ENCODE measurements at regions not wholly inside any gene's neighbourhood (a gene's known extent, or its start where the extent isn't known, plus 50 kb on each side); places are given as distances from the start of the nearest gene placed in this dataset.

GRCh38 chr20:39911497-39911896 lies 777.5 kb downstream of the MAFB start:
- Histone ChIP-seq H3K9me3 (replicated peaks; ENCODE audit: control insufficient read depth, insufficient read depth, low read length) (no peaks in the 10 kb centered on the region), H3K4me2 (ENCODE audit: insufficient read depth, low read length) (no peak overlapping the region), H3K4me1 (ENCODE audit: control insufficient read depth, extremely low read depth, insufficient read depth, low read length) (no peaks in the 10 kb centered on the region), H3K79me2 (ENCODE audit: control insufficient read depth, insufficient read depth, low read length) (no peaks in the 10 kb centered on the region), H3K27me3 (ENCODE audit: control insufficient read depth in 2 of 2, insufficient read depth in 2 of 2, low read length in 2 of 2) (no peaks in the 10 kb centered on the region), H4K20me1 (replicated peaks; ENCODE audit: control insufficient read depth, extremely low read depth, insufficient read depth, low read length) (no peaks in the 10 kb centered on the region), H3K27ac (ENCODE audit: insufficient read depth, low read depth, low read length) (no peak overlapping the region), H2AFZ (ENCODE audit: low read depth, low read length) (no peak overlapping the region), H3K4me3 (replicated peaks in 1 of 3; ENCODE audit: insufficient read depth in 1 of 3, low read depth in 1 of 3, low read length in 3 of 3) (no peak overlapping the region), H3K9me1 (replicated peaks; ENCODE audit: control insufficient read depth, extremely low read depth, insufficient read depth, low read length) (no peaks in the 10 kb centered on the region), H3K9ac (replicated peaks; ENCODE audit: extremely low read depth, insufficient read depth, low read length) (no peak overlapping the region), H3K36me3 (ENCODE audit: control insufficient read depth in 2 of 2, extremely low read depth in 1 of 2, insufficient read depth in 2 of 2, low read length in 2 of 2) (no peaks in the 10 kb centered on the region)
- TF ChIP-seq FOS (IDR thresholded peaks at IDR 0.05; ENCODE audit: borderline replicate concordance, insufficient read depth, low read length) (no peak), POLR2A (IDR thresholded peaks at IDR 0.05; ENCODE audit: low read depth, low read length) (no peak), JUN (IDR thresholded peaks at IDR 0.05; ENCODE audit: borderline replicate concordance, insufficient read depth, insufficient read length, low read depth) (no peak), POLR2AphosphoS5 (IDR thresholded peaks at IDR 0.05; ENCODE audit: insufficient read depth, low read depth, low read length) (no peak), MAX (IDR thresholded peaks at IDR 0.05; ENCODE audit: insufficient read depth, insufficient read length) (no peak), EZH2 (IDR thresholded peaks at IDR 0.05; ENCODE audit: borderline replicate concordance, low read depth, low read length, severe bottlenecking) (no peak), MYC (IDR thresholded peaks at IDR 0.05; ENCODE audit: low read depth, low read length) (no peak), CTCF (IDR thresholded peaks at IDR 0.05; ENCODE audit: extremely low read depth in 1 of 2, insufficient read depth in 1 of 2, low read depth in 1 of 2, low read length in 2 of 2) (no peak), GATA2 (IDR thresholded peaks at IDR 0.05; ENCODE audit: insufficient read depth, insufficient read length, low read depth, low read length) (no peak)
- dilution Hi-C loops (cut with MboI; ENCODE audit: extremely low pct_ligation_motif_present, low sequenced_read_pairs) (no loop called here), intact Hi-C loops (cut with micrococcal nuclease) (no loop called here)
- POLR2A ChIA-PET: no interaction called here
- CTCF ChIA-PET: no interaction called here
- DNase-seq (ENCODE audit: low read depth, low spot score) (no peak), FAIRE-seq (no peak)
- no TSS peak for BruUV-seq (replicated peaks)
